T-helper 1 cell treated with Interleukin-12 subunit alpha and Interleukin-12 subunit beta and Interleukin-4 antibody, amounts not matched to agents 30 μg/mL and 1 μg/mL, for 36 hours (primary cell): ENCODE measurements at regions not wholly inside any gene's neighbourhood (a gene's known extent, or its start where the extent isn't known, plus 50 kb on each side); places are given as distances from the start of the nearest gene placed in this dataset.

Experiments used
- H3K27ac Mint-ChIP-seq: one replicate; pipeline ENCODE4 v1.8.0; 2021; ENCODE audit warnings: mild to moderate bottlenecking, mixed read lengths
- H3K27me3 Mint-ChIP-seq: one replicate; pipeline ENCODE4 v1.8.0; 2021; ENCODE audit warnings: low read depth, mixed read lengths
- H3K36me3 Mint-ChIP-seq: one replicate; pipeline ENCODE4 v1.8.0; 2021; ENCODE audit warnings: low read depth, mixed read lengths
- H3K4me1 Mint-ChIP-seq: one replicate; pipeline ENCODE4 v1.8.0; 2021; ENCODE audit warnings: low read depth, mixed read lengths
- H3K4me3 Mint-ChIP-seq: one replicate; pipeline ENCODE4 v1.8.0; 2021; ENCODE audit warnings: mild to moderate bottlenecking, moderate library complexity, mixed read lengths
- H3K9me3 Mint-ChIP-seq: one replicate; pipeline ENCODE4 v1.8.0; 2021; ENCODE audit warnings: mixed read lengths

GRCh38 chr18:77811503-77811902 is 561.9 kb downstream of the GALR1 start:
- Mint-ChIP-seq H3K4me1 (no peaks in the 10 kb centered on the region), H3K36me3 (no peaks in the 10 kb centered on the region), H3K4me3 (no peak overlapping the region), H3K27ac (no peak overlapping the region), H3K27me3 (no peaks in the 10 kb centered on the region), H3K9me3 (peaks cover 5% of the 10 kb centered on the region)

DNA sequence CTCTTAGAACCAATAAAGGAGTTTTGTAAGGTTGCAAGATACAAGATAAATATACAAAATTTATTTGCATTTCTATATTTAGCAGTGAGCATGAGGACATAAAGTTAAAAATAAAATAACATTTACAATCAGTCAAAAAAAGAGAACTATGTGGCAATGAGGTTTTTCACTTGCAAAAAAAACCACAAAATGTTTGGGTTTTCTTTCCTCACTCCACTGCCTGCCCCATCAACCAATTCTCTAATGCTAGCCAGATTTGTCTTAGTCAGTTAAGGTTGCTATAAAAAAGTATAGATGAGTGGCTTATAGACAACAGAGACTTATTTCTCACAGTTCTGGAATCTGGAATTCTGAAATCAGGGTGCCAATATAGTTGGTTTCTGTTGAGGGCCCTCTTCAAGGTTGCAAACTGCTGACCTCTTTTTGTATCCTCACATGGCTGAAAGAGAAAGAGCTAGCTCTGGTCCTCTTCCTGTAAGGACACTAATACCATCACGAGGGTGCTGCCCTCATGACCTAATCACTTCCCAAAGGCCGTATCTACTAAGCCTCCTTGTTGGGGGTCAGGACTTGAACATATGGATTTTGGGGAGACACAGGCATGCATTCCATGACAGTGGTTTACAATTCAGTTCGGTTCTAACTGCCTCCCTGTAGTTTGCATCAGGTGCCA is 566.2 kb downstream of the GALR1 start:
- Mint-ChIP-seq H3K36me3 (no peaks in the 10 kb centered on the region), H3K4me3 (no peak overlapping the region), H3K27me3 (no peaks in the 10 kb centered on the region), H3K27ac (no peak overlapping the region), H3K4me1 (no peaks in the 10 kb centered on the region), H3K9me3 (peaks cover 7% of the 10 kb centered on the region)

- Mint-ChIP-seq H3K27ac (no peak overlapping the region), H3K4me3 (no peak overlapping the region), H3K36me3 (no peaks in the 10 kb centered on the region), H3K9me3 (peaks cover 7% of the 10 kb centered on the region), H3K27me3 (no peaks in the 10 kb centered on the region), H3K4me1 (no peaks in the 10 kb centered on the region)
These were observed 568.7 kb downstream of the GALR1 start for GRCh38 chr18:77818328-77818727.

GRCh38 chr18:77820472-77820871 is 570.8 kb downstream of the GALR1 start:
- Mint-ChIP-seq H3K36me3 (no peaks in the 10 kb centered on the region), H3K4me1 (no peaks in the 10 kb centered on the region)

GRCh38 chr18:77821892-77822291 is 572.2 kb downstream of the GALR1 start:
- Mint-ChIP-seq H3K27ac (no peak overlapping the region), H3K27me3 (no peaks in the 10 kb centered on the region), H3K4me1 (no peaks in the 10 kb centered on the region), H3K4me3 (no peak overlapping the region), H3K9me3 (peaks cover 7% of the 10 kb centered on the region), H3K36me3 (no peaks in the 10 kb centered on the region)

More at GRCh38 chr18:77820472-77820871, 570.8 kb downstream of the GALR1 start:
- peaks cover 7% of the 10 kb centered on the region for H3K9me3 Mint-ChIP-seq
- H3K27ac Mint-ChIP-seq = no peak overlapping the region
- no peak overlapping the region for H3K4me3 Mint-ChIP-seq
- no peaks in the 10 kb centered on the region for H3K27me3 Mint-ChIP-seq

DNA sequence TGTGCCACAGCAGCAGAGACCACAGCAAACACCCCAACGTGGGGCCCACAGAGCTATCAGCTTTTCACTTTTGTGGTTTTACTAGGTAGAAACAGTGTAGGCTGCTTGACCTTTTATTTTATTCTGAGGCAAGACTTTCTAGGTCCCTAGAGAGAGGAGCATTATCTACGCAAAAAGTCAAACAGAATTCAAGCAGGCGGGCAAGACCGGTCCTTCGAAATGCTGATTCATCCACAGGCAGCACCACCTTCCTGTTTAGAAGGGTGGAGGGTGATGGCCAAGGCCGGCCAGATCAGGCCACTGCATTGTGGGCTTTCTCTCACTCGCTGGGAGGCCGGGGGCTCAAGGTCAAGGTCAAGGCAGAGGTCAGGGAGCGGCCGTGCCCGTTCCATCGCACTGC is 573.0 kb downstream of the GALR1 start:
- Mint-ChIP-seq H3K9me3 (peaks cover 7% of the 10 kb centered on the region), H3K4me1 (no peaks in the 10 kb centered on the region)

DNA sequence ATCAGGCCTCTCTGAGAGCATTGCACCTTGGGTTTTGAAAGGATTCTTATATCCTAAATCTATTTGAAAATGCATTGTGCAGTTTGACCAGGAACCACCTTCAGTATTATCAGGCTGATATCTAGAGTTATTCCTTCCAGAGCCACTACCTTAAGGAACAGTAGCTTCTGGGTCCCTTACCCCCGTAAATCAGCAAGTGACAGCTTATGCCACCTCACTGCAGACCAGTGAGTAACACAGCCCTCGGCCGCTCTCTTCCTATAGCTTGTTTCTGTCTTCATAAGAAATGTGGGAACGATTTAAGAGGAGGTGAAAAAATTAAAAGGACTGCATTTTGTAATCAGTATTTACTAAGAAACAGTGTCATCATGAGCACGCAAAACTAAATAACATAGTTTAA is 584.2 kb downstream of the GALR1 start:
- Mint-ChIP-seq H3K27me3 (no peaks in the 10 kb centered on the region), H3K27ac (no peak overlapping the region), H3K9me3 (no peaks in the 10 kb centered on the region), H3K4me3 (no peak overlapping the region), H3K4me1 (no peaks in the 10 kb centered on the region), H3K36me3 (no peaks in the 10 kb centered on the region)

More for the DNA sequence above, 573.0 kb downstream of the GALR1 start:
- Mint-ChIP-seq H3K4me3 (no peak overlapping the region), H3K36me3 (no peaks in the 10 kb centered on the region), H3K27ac (no peak overlapping the region), H3K27me3 (no peaks in the 10 kb centered on the region)

GRCh38 chr18:77851802-77852201 is 602.2 kb downstream of the GALR1 start:
- H3K27me3 Mint-ChIP-seq = no peaks in the 10 kb centered on the region
- no peaks in the 10 kb centered on the region for H3K4me1 Mint-ChIP-seq

DNA sequence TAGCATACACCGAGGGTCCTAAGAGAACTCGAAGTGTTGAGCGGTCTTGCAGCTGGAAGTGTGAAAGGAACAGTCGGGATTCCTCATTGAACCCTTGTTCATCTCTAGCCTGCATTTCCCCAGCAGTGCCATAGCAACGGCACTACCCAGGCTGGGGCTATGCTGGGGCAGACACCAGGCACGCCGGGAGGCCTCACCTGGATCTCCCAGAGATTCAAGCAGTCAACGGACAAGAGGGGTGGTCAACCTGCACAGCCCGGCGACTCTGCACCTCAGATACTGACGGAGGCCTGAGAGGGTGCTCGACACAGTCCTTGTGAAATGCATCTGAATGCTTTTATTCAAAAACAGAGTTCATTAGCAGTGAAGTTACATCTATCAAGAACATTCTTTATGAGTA is 604.2 kb downstream of the GALR1 start:
- Mint-ChIP-seq H3K36me3 (no peaks in the 10 kb centered on the region), H3K27me3 (no peaks in the 10 kb centered on the region), H3K4me1 (no peaks in the 10 kb centered on the region), H3K9me3 (no peaks in the 10 kb centered on the region), H3K4me3 (no peak overlapping the region), H3K27ac (no peak overlapping the region)

More at GRCh38 chr18:77851802-77852201, 602.2 kb downstream of the GALR1 start:
- Mint-ChIP-seq H3K9me3 (no peaks in the 10 kb centered on the region), H3K4me3 (no peak overlapping the region), H3K27ac (no peak overlapping the region), H3K36me3 (no peaks in the 10 kb centered on the region)

- Mint-ChIP-seq H3K9me3 (no peaks in the 10 kb centered on the region), H3K4me1 (no peaks in the 10 kb centered on the region), H3K36me3 (no peaks in the 10 kb centered on the region), H3K27ac (no peak overlapping the region), H3K4me3 (no peak overlapping the region), H3K27me3 (no peaks in the 10 kb centered on the region)
These were observed 608.3 kb downstream of the GALR1 start for GRCh38 chr18:77857678-77858655.

GRCh38 chr18:77859634-77860033 is 610.0 kb downstream of the GALR1 start:
- Mint-ChIP-seq H3K4me3 (no peak overlapping the region), H3K27ac (no peak overlapping the region), H3K9me3 (no peaks in the 10 kb centered on the region), H3K4me1 (no peaks in the 10 kb centered on the region), H3K27me3 (no peaks in the 10 kb centered on the region), H3K36me3 (no peaks in the 10 kb centered on the region)

DNA sequence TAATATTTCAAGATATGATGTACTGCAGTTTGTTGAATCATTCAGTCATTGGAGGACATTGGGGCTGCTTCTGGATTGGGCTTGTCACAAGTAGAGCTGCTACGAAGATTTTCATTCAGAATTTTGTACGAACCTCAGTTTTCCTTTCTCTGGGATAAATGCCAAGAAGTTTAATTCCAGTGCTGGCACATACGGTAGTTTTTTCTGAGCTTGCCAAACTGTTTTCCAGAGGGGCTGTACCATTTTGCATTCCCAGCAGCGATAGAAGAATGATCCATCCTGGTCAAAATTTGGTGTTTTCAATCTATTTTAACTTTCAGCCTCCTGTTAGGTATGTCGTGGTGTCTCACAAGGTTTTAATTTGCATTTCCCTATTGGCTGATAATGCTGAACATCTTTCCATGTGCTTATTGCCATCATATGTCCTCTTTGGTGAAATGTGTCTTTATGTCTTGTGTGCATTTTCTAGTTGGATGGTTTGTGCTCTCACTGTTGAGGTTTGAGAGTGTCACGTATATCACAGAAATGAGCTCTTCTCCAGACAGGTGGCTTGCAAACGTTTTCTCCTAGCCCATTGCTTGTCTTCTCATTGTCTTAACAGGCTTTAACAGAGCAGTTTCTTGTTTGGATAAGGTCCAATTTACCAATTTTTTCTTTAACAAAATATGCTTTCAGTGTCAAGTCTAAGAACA is 612.6 kb downstream of the GALR1 start:
- no peak overlapping the region for H3K4me3 Mint-ChIP-seq
- no peak overlapping the region for H3K27ac Mint-ChIP-seq
- no peaks in the 10 kb centered on the region for H3K4me1 Mint-ChIP-seq
- no peaks in the 10 kb centered on the region for H3K36me3 Mint-ChIP-seq
- H3K27me3 Mint-ChIP-seq = no peaks in the 10 kb centered on the region
- no peaks in the 10 kb centered on the region for H3K9me3 Mint-ChIP-seq

- H3K4me3 Mint-ChIP-seq = no peak overlapping the region
- H3K36me3 Mint-ChIP-seq = no peaks in the 10 kb centered on the region
- no peaks in the 10 kb centered on the region for H3K27me3 Mint-ChIP-seq
- no peak overlapping the region for H3K27ac Mint-ChIP-seq
- peaks cover 5% of the 10 kb centered on the region for H3K9me3 Mint-ChIP-seq
- no peaks in the 10 kb centered on the region for H3K4me1 Mint-ChIP-seq
These were observed 616.2 kb downstream of the GALR1 start for GRCh38 chr18:77865853-77866252.

- Mint-ChIP-seq H3K27me3 (no peaks in the 10 kb centered on the region), H3K4me1 (no peaks in the 10 kb centered on the region), H3K36me3 (no peaks in the 10 kb centered on the region), H3K27ac (no peak overlapping the region), H3K9me3 (peaks cover 5% of the 10 kb centered on the region), H3K4me3 (no peak overlapping the region)
These were observed 616.7 kb downstream of the GALR1 start for GRCh38 chr18:77866351-77866750.
